Muscle of arm (tissue), 1 donor: ENCODE measurements at regions not wholly inside any gene's neighbourhood (a gene's known extent, or its start where the extent isn't known, plus 50 kb on each side); places are given as distances from the start of the nearest gene placed in this dataset.

ENCODE experiments used
- DNase-seq: peaks from one replicate; pipeline ENCODE4 v3.0.0-alpha.2; 2013

GRCh38 chr2:153101187-153101586, 377.4 kb downstream of the RPRM start:
- DNase-seq = no peak

GRCh38 chr2:153100151-153100550, 378.4 kb downstream of the RPRM start:
- DNase-seq = no peak

GRCh38 chr2:153098073-153098472, 379.7 kb downstream of the ARL6IP6 start:
- no peak for DNase-seq

GRCh38 chr2:153096272-153096671, 377.9 kb downstream of the ARL6IP6 start:
- DNase-seq = no peak

GRCh38 chr2:153091344-153091743, 372.9 kb downstream of the ARL6IP6 start:
- no peak for DNase-seq

- DNase-seq = no peak
Observed at GRCh38 chr2:153079315-153079714, 360.9 kb downstream of the ARL6IP6 start.

GRCh38 chr2:153077311-153077710, 358.9 kb downstream of the ARL6IP6 start:
- no peak for DNase-seq

GRCh38 chr2:153074207-153074606, 355.8 kb downstream of the ARL6IP6 start:
- no peak for DNase-seq

- DNase-seq = no peak
Observed at GRCh38 chr2:153072813-153073212, 354.4 kb downstream of the ARL6IP6 start.

- no peak for DNase-seq
Observed at GRCh38 chr2:153072077-153072476, 353.7 kb downstream of the ARL6IP6 start.

GRCh38 chr2:153071090-153071489, 352.7 kb downstream of the ARL6IP6 start:
- no peak for DNase-seq

GRCh38 chr2:153068915-153069314, 350.5 kb downstream of the ARL6IP6 start:
- DNase-seq = no peak

- DNase-seq = no peak
Observed at GRCh38 chr2:153068052-153068451, 349.6 kb downstream of the ARL6IP6 start.

GRCh38 chr2:153059338-153060052, 341.1 kb downstream of the ARL6IP6 start:
- DNase-seq = no peak

- no peak for DNase-seq
Observed at GRCh38 chr2:153057743-153058142, 339.3 kb downstream of the ARL6IP6 start.

- DNase-seq = no peak
Observed at GRCh38 chr2:153055182-153055581, 336.8 kb downstream of the ARL6IP6 start.

GRCh38 chr2:153052807-153053559, 334.6 kb downstream of the ARL6IP6 start:
- DNase-seq = no peak

GRCh38 chr2:153047220-153047619, 328.8 kb downstream of the ARL6IP6 start:
- DNase-seq = no peak

GRCh38 chr2:153043385-153043784, 325.0 kb downstream of the ARL6IP6 start:
- no peak for DNase-seq

GRCh38 chr2:153028626-153029025, 310.2 kb downstream of the ARL6IP6 start:
- DNase-seq = no peak

- no peak for DNase-seq
Observed at GRCh38 chr2:153027533-153027932, 309.1 kb downstream of the ARL6IP6 start.

GRCh38 chr2:153020201-153020600, 301.8 kb downstream of the ARL6IP6 start:
- DNase-seq = no peak

GRCh38 chr2:153005071-153005730, 286.8 kb downstream of the ARL6IP6 start:
- no peak for DNase-seq
